GM23338 (cell line): ENCODE measurements at regions not wholly inside any gene's neighbourhood (a gene's known extent, or its start where the extent isn't known, plus 50 kb on each side); places are given as distances from the start of the nearest gene placed in this dataset.

ENCODE experiments used
- ATAC-seq: fragments of 200-7000 bp; cut with Tn5 transposase; 3 replicates; pipeline ENCODE4 v1.9.1; 2020
- DNase-seq: peaks from one replicate; pipeline ENCODE4 v3.0.0-alpha.2; 2015; ENCODE audit warnings: low spot score
- H2AFZ ChIP-seq: fragments of 200-600 bp; sonication (generic); 2 replicates; pipeline ENCODE4 v1.8.0; 2016; ENCODE audit warnings: antibody characterized with exemption, mild to moderate bottlenecking, moderate library complexity
- H3F3A ChIP-seq: fragments of 200-600 bp; sonication (generic); replicated peaks from 2 replicates; pipeline ENCODE4 v1.8.0; 2017; ENCODE audit warnings: antibody characterized with exemption, mixed run types, low read depth
- H3K27ac ChIP-seq: fragments of 200-600 bp; sonication (generic); 2 replicates; pipeline ENCODE4 v1.6.1; 2016; ENCODE audit warnings: low read depth
- H3K27me3 ChIP-seq: fragments of 200-600 bp; sonication (generic); 2 replicates; pipeline ENCODE4 v1.8.0; 2016; ENCODE audit warnings: mild to moderate bottlenecking, mixed run types, moderate library complexity; ENCODE audit not compliant: insufficient read depth
- H3K36me3 ChIP-seq: fragments of 200-600 bp; sonication (generic); 2 replicates; pipeline ENCODE4 v1.8.0; 2016; ENCODE audit warnings: mild to moderate bottlenecking; ENCODE audit not compliant: insufficient read depth
- H3K4me1 ChIP-seq: fragments of 200-600 bp; sonication (generic); 2 replicates; pipeline ENCODE4 v1.8.0; 2016; ENCODE audit warnings: mild to moderate bottlenecking, moderate library complexity; ENCODE audit not compliant: insufficient read depth
- H3K4me2 ChIP-seq: fragments of 200-600 bp; sonication (generic); 2 replicates; pipeline ENCODE4 v1.7.1; 2017; ENCODE audit warnings: mixed run types
- H3K4me3 ChIP-seq: fragments of 200-600 bp; sonication (generic); 2 replicates; pipeline ENCODE4 v1.6.1; 2016; ENCODE audit warnings: mixed run types
- H3K79me2 ChIP-seq: fragments of 200-600 bp; sonication (generic); replicated peaks from 2 replicates; pipeline ENCODE4 v1.8.0; 2017; ENCODE audit warnings: mild to moderate bottlenecking; ENCODE audit not compliant: insufficient read depth
- H3K9me2 ChIP-seq: fragments of 200-600 bp; sonication (generic); 2 replicates; pipeline ENCODE4 v1.8.0; 2017; ENCODE audit not compliant: insufficient read depth
- H4K20me1 ChIP-seq: fragments of 200-600 bp; sonication (generic); replicated peaks from 2 replicates; pipeline ENCODE4 v1.8.0; 2017; ENCODE audit warnings: mild to moderate bottlenecking; ENCODE audit not compliant: insufficient read depth
- H3K27ac Mint-ChIP-seq: 2 replicates; pipeline ENCODE4 v1.8.0; 2020; ENCODE audit warnings: inconsistent platforms, mild to moderate bottlenecking, moderate library complexity, mixed read lengths
- H3K27me3 Mint-ChIP-seq: 3 replicates; pipeline ENCODE4 v1.8.0; 2022; ENCODE audit warnings: low read depth, mild to moderate bottlenecking, moderate library complexity, mixed read lengths, inconsistent platforms; ENCODE audit not compliant: insufficient read depth, poor library complexity
- H3K36me3 Mint-ChIP-seq: 3 replicates; pipeline ENCODE4 v1.8.0; 2021; ENCODE audit warnings: low read depth, mild to moderate bottlenecking, inconsistent platforms, moderate library complexity, mixed read lengths
- H3K4me1 Mint-ChIP-seq: 3 replicates; pipeline ENCODE4 v1.8.0; 2020; ENCODE audit warnings: mild to moderate bottlenecking, inconsistent platforms, mixed read lengths
- H3K4me3 Mint-ChIP-seq: 3 replicates; pipeline ENCODE4 v1.8.0; 2021; ENCODE audit warnings: moderate library complexity, mild to moderate bottlenecking, inconsistent platforms, mixed read lengths
- H3K9me3 Mint-ChIP-seq: 3 replicates; pipeline ENCODE4 v1.8.0; 2020; ENCODE audit warnings: moderate library complexity, mild to moderate bottlenecking, inconsistent platforms, mixed read lengths
- CREB1 ChIP-seq: fragments of 250-450 bp; sonication (Bioruptor Pico); IDR thresholded peaks from 2 replicates; pipeline ENCODE4 v1.5.0; 2020; ENCODE audit warnings: low read depth, mild to moderate bottlenecking, moderate library complexity
- CTCF ChIP-seq, 2 experiments: fragments of 200-600 bp in 1 of 2; sonication (generic) in 1 of 2; conservative IDR thresholded peaks; 2 replicates each; pipeline versions ENCODE4 v1.5.1 to v1.6.1; 2016 to 2017; ENCODE audit warnings: antibody characterized with exemption in 2 of 2, low read depth in 2 of 2, mild to moderate bottlenecking in 2 of 2, moderate library complexity in 1 of 2
- ETS1 ChIP-seq: IDR thresholded peaks from 2 replicates; pipeline ENCODE4 v1.6.1; 2016; ENCODE audit warnings: antibody characterized with exemption
- EZH2 ChIP-seq: fragments of 200-600 bp; sonication (generic); IDR thresholded peaks from one replicate; pipeline ENCODE4 v1.8.0; 2017; ENCODE audit warnings: antibody characterized with exemption, mild to moderate bottlenecking, low read depth; ENCODE audit not compliant: unreplicated experiment
- EZH2phosphoT487 ChIP-seq: fragments of 200-600 bp; sonication (generic); IDR thresholded peaks from one replicate; pipeline ENCODE4 v1.8.1; 2018; ENCODE audit warnings: antibody characterized with exemption; ENCODE audit not compliant: unreplicated experiment
- JUNB ChIP-seq: IDR thresholded peaks from one replicate; pipeline ENCODE4 v1.6.1; 2016; ENCODE audit warnings: antibody characterized with exemption; ENCODE audit not compliant: unreplicated experiment
- NANOG ChIP-seq: IDR thresholded peaks from 2 replicates; pipeline ENCODE4 v1.6.1; 2016; ENCODE audit warnings: antibody characterized with exemption, borderline replicate concordance
- POLR2AphosphoS5 ChIP-seq: IDR thresholded peaks from 2 replicates; pipeline ENCODE4 v1.6.1; 2016; ENCODE audit warnings: antibody characterized with exemption, low read depth
- REST ChIP-seq: IDR thresholded peaks from one replicate; pipeline ENCODE4 v1.6.1; 2018; ENCODE audit warnings: antibody characterized with exemption; ENCODE audit not compliant: unreplicated experiment
- STAT1 ChIP-seq: IDR thresholded peaks from one replicate; pipeline ENCODE4 v1.6.1; 2016; ENCODE audit warnings: antibody characterized with exemption; ENCODE audit not compliant: unreplicated experiment
- ZNF114 ChIP-seq: fragments of 250-450 bp; sonication (Bioruptor Pico); IDR thresholded peaks from 2 replicates; pipeline ENCODE4 v1.5.0; 2020; ENCODE audit warnings: mild to moderate bottlenecking, moderate library complexity
- ZNF331 ChIP-seq: fragments of 250-450 bp; sonication (Bioruptor Pico); IDR thresholded peaks from 2 replicates; pipeline ENCODE4 v1.5.0; 2020; ENCODE audit warnings: low read depth, mild to moderate bottlenecking, moderate library complexity
- TF ChIP-seq, protein P1 (sequence below): fragments of 250-450 bp; sonication (Bioruptor Pico); IDR thresholded peaks from 2 replicates; pipeline ENCODE4 v1.5.0; 2020; ENCODE audit warnings: mild to moderate bottlenecking, moderate library complexity

DNA sequence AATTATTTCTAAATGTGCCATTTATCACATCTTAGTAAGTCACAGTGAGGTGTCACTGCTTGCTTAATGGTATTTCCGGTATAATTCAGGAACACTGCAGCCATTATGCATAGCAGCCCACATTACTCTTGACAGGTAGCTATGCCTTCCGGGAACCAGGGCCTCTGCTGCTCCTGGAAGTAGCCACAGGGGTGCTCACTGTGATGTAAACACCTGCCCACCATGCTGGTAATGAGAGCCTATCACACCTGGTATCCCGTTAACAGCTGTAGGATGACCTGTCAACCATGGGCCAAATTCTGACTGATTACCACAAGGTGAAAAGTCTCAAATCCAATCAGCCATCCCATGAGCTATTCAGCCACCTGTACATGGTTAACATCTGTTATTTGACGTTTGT lies 647.0 kb upstream of the NXPH2 start:
- H3K4me3 Mint-ChIP-seq = no peak overlapping the region
- H3K4me2 ChIP-seq = no peak overlapping the region
- ATAC-seq = peak; percentile 39; the same call in 2 of the 3 replicates
- no peaks in the 10 kb centered on the region for H4K20me1 ChIP-seq
- DNase-seq = peak; percentile 32
- no peaks in the 10 kb centered on the region for H3K9me2 ChIP-seq
- H3F3A ChIP-seq = no peaks in the 10 kb centered on the region
- no peak overlapping the region for H3K27ac Mint-ChIP-seq
- no peak overlapping the region for H3K4me3 ChIP-seq
- no peaks in the 10 kb centered on the region; the same call in 2 of the 3 replicates for H3K9me3 Mint-ChIP-seq
- H2AFZ ChIP-seq = no peak overlapping the region
- no peaks in the 10 kb centered on the region for H3K36me3 ChIP-seq
- H3K79me2 ChIP-seq = no peaks in the 10 kb centered on the region
- no peak overlapping the region for H3K27ac ChIP-seq
- peaks cover 9% of the 10 kb centered on the region for H3K4me1 Mint-ChIP-seq
- H3K36me3 Mint-ChIP-seq = no peaks in the 10 kb centered on the region
- H3K27me3 Mint-ChIP-seq = no peaks in the 10 kb centered on the region
- H3K4me1 ChIP-seq = no peaks in the 10 kb centered on the region
- no peaks in the 10 kb centered on the region for H3K27me3 ChIP-seq
- no peak for TF ChIP-seq JUNB
- TF ChIP-seq REST = no peak
- TF ChIP-seq CTCF (conservative IDR thresholded peaks at IDR 0.05; ENCODE audit: low read depth in 2 of 2) = no peak
- TF ChIP-seq NANOG = no peak
- TF ChIP-seq ZNF331 = no peak
- no peak for TF ChIP-seq ZNF114
- TF ChIP-seq CREB1 (CRISPR knock-in tag) = no peak
- TF ChIP-seq STAT1 = no peak
- TF ChIP-seq, protein P1, sequence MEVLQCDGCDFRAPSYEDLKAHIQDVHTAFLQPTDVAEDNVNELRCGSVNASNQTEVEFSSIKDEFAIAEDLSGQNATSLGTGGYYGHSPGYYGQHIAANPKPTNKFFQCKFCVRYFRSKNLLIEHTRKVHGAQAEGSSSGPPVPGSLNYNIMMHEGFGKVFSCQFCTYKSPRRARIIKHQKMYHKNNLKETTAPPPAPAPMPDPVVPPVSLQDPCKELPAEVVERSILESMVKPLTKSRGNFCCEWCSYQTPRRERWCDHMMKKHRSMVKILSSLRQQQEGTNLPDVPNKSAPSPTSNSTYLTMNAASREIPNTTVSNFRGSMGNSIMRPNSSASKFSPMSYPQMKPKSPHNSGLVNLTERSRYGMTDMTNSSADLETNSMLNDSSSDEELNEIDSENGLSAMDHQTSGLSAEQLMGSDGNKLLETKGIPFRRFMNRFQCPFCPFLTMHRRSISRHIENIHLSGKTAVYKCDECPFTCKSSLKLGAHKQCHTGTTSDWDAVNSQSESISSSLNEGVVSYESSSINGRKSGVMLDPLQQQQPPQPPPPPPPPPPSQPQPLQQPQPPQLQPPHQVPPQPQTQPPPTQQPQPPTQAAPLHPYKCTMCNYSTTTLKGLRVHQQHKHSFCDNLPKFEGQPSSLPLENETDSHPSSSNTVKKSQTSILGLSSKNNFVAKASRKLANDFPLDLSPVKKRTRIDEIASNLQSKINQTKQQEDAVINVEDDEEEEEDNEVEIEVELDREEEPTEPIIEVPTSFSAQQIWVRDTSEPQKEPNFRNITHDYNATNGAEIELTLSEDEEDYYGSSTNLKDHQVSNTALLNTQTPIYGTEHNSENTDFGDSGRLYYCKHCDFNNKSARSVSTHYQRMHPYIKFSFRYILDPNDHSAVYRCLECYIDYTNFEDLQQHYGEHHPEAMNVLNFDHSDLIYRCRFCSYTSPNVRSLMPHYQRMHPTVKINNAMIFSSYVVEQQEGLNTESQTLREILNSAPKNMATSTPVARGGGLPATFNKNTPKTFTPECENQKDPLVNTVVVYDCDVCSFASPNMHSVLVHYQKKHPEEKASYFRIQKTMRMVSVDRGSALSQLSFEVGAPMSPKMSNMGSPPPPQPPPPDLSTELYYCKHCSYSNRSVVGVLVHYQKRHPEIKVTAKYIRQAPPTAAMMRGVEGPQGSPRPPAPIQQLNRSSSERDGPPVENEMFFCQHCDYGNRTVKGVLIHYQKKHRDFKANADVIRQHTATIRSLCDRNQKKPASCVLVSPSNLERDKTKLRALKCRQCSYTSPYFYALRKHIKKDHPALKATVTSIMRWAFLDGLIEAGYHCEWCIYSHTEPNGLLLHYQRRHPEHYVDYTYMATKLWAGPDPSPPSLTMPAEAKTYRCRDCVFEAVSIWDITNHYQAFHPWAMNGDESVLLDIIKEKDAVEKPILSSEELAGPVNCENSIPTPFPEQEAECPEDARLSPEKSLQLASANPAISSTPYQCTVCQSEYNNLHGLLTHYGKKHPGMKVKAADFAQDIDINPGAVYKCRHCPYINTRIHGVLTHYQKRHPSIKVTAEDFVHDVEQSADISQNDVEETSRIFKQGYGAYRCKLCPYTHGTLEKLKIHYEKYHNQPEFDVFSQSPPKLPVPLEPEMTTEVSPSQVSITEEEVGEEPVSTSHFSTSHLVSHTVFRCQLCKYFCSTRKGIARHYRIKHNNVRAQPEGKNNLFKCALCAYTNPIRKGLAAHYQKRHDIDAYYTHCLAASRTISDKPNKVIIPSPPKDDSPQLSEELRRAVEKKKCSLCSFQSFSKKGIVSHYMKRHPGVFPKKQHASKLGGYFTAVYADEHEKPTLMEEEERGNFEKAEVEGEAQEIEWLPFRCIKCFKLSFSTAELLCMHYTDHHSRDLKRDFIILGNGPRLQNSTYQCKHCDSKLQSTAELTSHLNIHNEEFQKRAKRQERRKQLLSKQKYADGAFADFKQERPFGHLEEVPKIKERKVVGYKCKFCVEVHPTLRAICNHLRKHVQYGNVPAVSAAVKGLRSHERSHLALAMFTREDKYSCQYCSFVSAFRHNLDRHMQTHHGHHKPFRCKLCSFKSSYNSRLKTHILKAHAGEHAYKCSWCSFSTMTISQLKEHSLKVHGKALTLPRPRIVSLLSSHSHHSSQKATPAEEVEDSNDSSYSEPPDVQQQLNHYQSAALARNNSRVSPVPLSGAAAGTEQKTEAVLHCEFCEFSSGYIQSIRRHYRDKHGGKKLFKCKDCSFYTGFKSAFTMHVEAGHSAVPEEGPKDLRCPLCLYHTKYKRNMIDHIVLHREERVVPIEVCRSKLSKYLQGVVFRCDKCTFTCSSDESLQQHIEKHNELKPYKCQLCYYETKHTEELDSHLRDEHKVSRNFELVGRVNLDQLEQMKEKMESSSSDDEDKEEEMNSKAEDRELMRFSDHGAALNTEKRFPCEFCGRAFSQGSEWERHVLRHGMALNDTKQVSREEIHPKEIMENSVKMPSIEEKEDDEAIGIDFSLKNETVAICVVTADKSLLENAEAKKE = no peak
- no peak for TF ChIP-seq POLR2AphosphoS5
- no peak for TF ChIP-seq EZH2
- no peak for TF ChIP-seq EZH2phosphoT487
- TF ChIP-seq ETS1 = no peak
